ENCODE measurements at regions not wholly inside any gene's neighbourhood (a gene's known extent, or its start where the extent isn't known, plus 50 kb on each side); places are given as distances from the start of the nearest gene placed in this dataset.

DNA sequence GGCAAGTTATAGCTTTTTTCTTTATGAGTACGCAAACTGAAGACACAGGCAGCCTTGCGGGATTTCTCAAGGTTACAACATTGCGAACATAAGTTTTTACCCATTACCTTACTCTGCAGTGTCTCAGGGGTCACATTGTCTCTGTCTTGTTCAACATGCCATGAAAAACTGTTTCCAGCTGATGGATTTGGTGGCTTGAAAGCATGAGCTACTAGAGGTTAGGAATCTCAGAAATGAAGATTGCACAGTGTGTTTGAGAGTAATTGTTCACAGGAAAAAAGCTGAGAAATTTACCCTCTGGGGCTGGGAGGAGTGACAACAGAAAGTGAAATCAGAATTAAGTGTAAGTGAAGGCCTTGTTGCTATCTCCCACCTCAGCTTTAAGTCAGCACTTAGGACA lies 568.6 kb downstream of the TAFA4 start:
- Histone ChIP-seq H3K4me1 (ENCODE audit: control insufficient read depth, low read length) (no peaks in the 10 kb centered on the region), H3K4me3 (ENCODE audit: low read length) (no peak overlapping the region), H3K9me2 (replicated peaks; ENCODE audit: control insufficient read depth, low read length) (no peaks in the 10 kb centered on the region; the same call in 1 of the 2 replicates), H3K27me3 (ENCODE audit: control insufficient read depth, low read length) (no peaks in the 10 kb centered on the region), H3K9me3 (ENCODE audit: control insufficient read depth, insufficient read depth, low read length) (no peaks in the 10 kb centered on the region), H3K27ac (ENCODE audit: low read depth, low read length) (no peak overlapping the region), H3K36me3 (ENCODE audit: control insufficient read depth, low read length) (no peaks in the 10 kb centered on the region), H3K79me2 (ENCODE audit: control insufficient read depth, low read length) (no peaks in the 10 kb centered on the region), H4K20me1 (ENCODE audit: control insufficient read depth, insufficient read depth, low read depth, low read length) (no peaks in the 10 kb centered on the region), H3K4me2 (ENCODE audit: low read length) (no peak overlapping the region), H3F3A (ENCODE audit: control insufficient read depth, insufficient read depth) (no peaks in the 10 kb centered on the region)
- TF ChIP-seq, protein P1, sequence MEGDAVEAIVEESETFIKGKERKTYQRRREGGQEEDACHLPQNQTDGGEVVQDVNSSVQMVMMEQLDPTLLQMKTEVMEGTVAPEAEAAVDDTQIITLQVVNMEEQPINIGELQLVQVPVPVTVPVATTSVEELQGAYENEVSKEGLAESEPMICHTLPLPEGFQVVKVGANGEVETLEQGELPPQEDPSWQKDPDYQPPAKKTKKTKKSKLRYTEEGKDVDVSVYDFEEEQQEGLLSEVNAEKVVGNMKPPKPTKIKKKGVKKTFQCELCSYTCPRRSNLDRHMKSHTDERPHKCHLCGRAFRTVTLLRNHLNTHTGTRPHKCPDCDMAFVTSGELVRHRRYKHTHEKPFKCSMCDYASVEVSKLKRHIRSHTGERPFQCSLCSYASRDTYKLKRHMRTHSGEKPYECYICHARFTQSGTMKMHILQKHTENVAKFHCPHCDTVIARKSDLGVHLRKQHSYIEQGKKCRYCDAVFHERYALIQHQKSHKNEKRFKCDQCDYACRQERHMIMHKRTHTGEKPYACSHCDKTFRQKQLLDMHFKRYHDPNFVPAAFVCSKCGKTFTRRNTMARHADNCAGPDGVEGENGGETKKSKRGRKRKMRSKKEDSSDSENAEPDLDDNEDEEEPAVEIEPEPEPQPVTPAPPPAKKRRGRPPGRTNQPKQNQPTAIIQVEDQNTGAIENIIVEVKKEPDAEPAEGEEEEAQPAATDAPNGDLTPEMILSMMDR (IDR thresholded peaks at IDR 0.05; ENCODE audit: low read depth, low read length, poor library complexity, severe bottlenecking), result no peak
- no peak for TF ChIP-seq EZH2phosphoT487 (IDR thresholded peaks at IDR 0.05; ENCODE audit: borderline replicate concordance, low read length)

- TF ChIP-seq, protein P1 (IDR thresholded peaks at IDR 0.05; ENCODE audit: low read depth, low read length, poor library complexity, severe bottlenecking), result no peak
- no peak for TF ChIP-seq EZH2phosphoT487 (IDR thresholded peaks at IDR 0.05; ENCODE audit: borderline replicate concordance, low read length)
- Histone ChIP-seq H3K36me3 (ENCODE audit: control insufficient read depth, low read length) (no peaks in the 10 kb centered on the region), H3F3A (ENCODE audit: control insufficient read depth, insufficient read depth) (no peaks in the 10 kb centered on the region), H3K9me3 (ENCODE audit: control insufficient read depth, insufficient read depth, low read length) (no peaks in the 10 kb centered on the region), H3K4me3 (ENCODE audit: low read length) (no peak overlapping the region), H3K4me1 (ENCODE audit: control insufficient read depth, low read length) (no peaks in the 10 kb centered on the region), H3K27ac (ENCODE audit: low read depth, low read length) (no peak overlapping the region), H3K27me3 (ENCODE audit: control insufficient read depth, low read length) (no peaks in the 10 kb centered on the region), H4K20me1 (ENCODE audit: control insufficient read depth, insufficient read depth, low read depth, low read length) (no peaks in the 10 kb centered on the region), H3K9me2 (replicated peaks; ENCODE audit: control insufficient read depth, low read length) (no peaks in the 10 kb centered on the region; the same call in 1 of the 2 replicates), H3K4me2 (ENCODE audit: low read length) (no peak overlapping the region), H3K79me2 (ENCODE audit: control insufficient read depth, low read length) (no peaks in the 10 kb centered on the region)
Observed at GRCh38 chr3:68360492-68360891, 571.9 kb downstream of the TAFA4 start.

GRCh38 chr3:68345781-68346180 lies 586.6 kb downstream of the TAFA4 start:
- Histone ChIP-seq H3K4me3 (ENCODE audit: low read length) (no peak overlapping the region), H3K27ac (ENCODE audit: low read depth, low read length) (no peak overlapping the region), H3K27me3 (ENCODE audit: control insufficient read depth, low read length) (no peaks in the 10 kb centered on the region), H3K36me3 (ENCODE audit: control insufficient read depth, low read length) (no peaks in the 10 kb centered on the region), H3K79me2 (ENCODE audit: control insufficient read depth, low read length) (no peaks in the 10 kb centered on the region), H3K9me3 (ENCODE audit: control insufficient read depth, insufficient read depth, low read length) (no peaks in the 10 kb centered on the region), H4K20me1 (ENCODE audit: control insufficient read depth, insufficient read depth, low read depth, low read length) (no peaks in the 10 kb centered on the region), H3K4me2 (ENCODE audit: low read length) (no peak overlapping the region), H3F3A (ENCODE audit: control insufficient read depth, insufficient read depth) (no peaks in the 10 kb centered on the region), H3K4me1 (ENCODE audit: control insufficient read depth, low read length) (no peaks in the 10 kb centered on the region), H3K9me2 (replicated peaks; ENCODE audit: control insufficient read depth, low read length) (no peaks in the 10 kb centered on the region; the same call in 1 of the 2 replicates)
- TF ChIP-seq EZH2phosphoT487 (IDR thresholded peaks at IDR 0.05; ENCODE audit: borderline replicate concordance, low read length), result no peak
- TF ChIP-seq, protein P1 (IDR thresholded peaks at IDR 0.05; ENCODE audit: low read depth, low read length, poor library complexity, severe bottlenecking), result no peak
